Dermis microvascular lymphatic vessel endothelial cell (primary cell): ENCODE measurements at regions not wholly inside any gene's neighbourhood (a gene's known extent, or its start where the extent isn't known, plus 50 kb on each side); places are given as distances from the start of the nearest gene placed in this dataset.

ENCODE experiments used
- DNase-seq, 2 donors: peaks; one replicate each; pipeline versions ENCODE4 v3.0.0 to v3.0.0-alpha.2; 2010; ENCODE audit warnings: low read depth in 2 of 2

- DNase-seq, result no peak
Observed at GRCh38 chr13:104025303-104025702, 959.1 kb upstream of the SLC10A2 start.

GRCh38 chr13:104024416-104025170 is 958.4 kb upstream of the SLC10A2 start:
- DNase-seq, result peak; percentile 15 to 78

- no peak for DNase-seq
Observed at GRCh38 chr13:104021806-104022397, 955.7 kb upstream of the SLC10A2 start.

DNA sequence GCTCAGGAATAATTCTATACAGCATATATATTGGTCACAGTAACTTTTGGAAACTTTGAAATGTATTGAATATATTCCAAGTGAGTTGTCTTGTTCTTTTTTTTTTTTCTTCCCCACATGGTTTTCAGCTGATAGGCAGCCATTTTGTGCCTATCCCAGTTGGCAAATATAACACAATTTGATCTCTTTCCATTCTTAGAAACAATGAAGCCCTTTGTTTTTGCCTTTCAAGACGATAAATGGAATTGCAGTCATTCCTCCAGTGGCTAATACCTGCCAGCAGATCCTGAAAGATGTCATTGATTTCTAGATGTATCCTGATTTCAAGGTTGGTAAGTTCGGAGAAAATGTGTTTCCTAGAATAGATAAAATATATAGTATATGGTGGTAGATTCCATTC is 951.1 kb upstream of the SLC10A2 start:
- no peak for DNase-seq

- peak in 1 of 2 donors; percentile 44 for DNase-seq
Observed at GRCh38 chr13:104015646-104016396, 949.6 kb upstream of the SLC10A2 start.

DNA sequence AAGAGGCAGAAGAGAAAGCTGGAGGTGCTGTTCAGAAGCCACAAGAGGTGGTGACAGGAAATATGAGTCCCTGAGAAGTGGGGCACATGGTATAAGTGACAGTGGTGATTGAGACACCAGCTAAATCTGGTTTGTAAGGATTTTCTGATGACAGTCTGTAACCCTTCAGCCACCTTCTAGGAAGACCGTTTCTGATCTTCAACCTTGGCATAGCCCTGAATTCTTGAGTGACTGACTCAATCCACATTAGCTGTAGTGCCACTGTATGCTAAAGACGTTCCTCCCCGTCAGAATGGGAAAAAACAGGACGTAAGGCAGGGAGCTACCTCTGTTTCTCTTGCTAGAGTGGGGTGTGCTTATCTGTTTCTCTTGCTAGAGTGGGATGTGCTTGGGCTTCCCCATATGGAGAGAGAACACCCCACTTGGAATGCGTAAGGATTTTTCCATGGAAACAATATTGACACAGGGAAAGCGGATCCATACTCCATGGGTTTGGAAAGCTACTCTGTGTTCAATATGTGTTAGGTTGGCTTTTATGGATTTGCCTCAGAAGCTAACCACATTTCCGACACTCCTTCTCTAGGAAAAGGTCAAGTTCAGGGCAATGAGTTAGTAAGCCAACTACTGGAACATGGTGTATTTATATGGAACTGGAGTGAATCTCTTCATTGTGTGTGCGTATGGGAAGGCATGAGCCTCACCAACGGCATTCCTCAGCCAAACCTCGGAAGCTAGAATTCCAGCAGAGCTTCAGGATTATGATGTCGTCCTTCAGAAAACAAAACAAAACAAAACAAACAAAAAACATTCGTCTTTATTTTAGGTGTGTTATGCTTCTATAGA is 948.8 kb upstream of the SLC10A2 start:
- no peak for DNase-seq

GRCh38 chr13:104011505-104012241 is 945.5 kb upstream of the SLC10A2 start:
- no peak for DNase-seq

- peak; percentile 3 to 81 for DNase-seq
Observed at GRCh38 chr13:104008541-104009435, 942.6 kb upstream of the SLC10A2 start.

DNA sequence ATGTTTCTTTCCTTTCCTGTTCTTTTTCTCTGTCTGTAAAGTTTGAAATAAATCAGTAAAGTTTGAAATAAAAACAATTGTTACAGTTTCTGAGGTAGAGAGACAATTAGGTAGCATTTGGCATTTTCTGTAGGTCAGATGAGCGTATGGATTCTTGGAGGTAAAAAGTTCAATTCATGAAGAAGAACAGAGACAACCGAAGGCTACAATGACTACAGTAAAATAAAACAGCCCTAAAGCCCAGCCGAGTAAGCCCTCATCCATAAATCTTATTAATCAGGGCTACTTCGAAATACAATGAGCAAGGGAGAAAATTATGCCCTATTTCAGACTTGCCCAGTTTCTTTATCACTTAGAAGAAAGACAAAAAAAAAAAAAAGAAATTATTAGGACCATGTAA is 941.9 kb upstream of the SLC10A2 start:
- DNase-seq, result no peak

DNA sequence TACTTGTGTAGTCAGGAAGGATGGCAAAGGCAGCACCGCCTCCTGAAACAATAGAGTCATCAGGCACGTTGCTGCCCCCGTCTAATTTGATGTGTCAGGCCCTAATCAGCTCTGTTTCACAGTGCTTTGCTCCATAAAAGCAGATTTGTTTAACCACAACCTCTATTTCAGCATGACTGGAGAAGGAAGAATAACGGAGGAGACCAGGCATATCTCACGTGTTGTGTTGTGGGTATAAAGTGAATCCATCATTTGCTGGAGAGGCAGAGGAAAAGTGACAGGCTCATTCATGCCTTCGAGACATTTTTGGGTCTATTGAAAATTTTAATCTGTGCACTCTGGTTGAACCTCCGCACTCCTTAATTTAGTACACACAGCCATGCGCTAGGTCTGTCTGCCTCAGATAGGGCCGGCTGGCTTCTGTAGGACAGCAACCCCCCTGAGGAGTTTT is 940.4 kb upstream of the SLC10A2 start:
- DNase-seq, result no peak

- DNase-seq, result no peak
Observed at GRCh38 chr13:104004572-104004971, 938.4 kb upstream of the SLC10A2 start.

DNA sequence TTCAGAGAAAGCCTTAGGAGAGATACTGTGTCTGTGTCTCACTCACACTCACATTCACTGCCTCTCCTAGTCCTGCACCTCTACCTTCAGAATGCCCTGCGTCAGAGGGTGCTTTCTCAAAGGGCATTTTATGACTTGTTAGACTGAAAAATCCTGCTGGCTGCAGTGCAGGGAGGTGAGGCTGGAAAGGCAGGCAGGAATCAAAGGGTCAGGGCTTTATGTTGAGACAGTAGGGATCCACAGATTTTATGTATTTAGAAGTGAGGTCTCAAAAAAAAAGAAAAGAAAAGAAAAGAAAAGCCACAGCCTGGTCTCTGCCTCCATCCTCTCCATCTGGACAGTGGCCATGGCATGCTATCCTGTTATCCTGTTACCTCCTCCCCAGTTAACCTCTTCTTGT is 936.0 kb upstream of the SLC10A2 start:
- no peak for DNase-seq

DNA sequence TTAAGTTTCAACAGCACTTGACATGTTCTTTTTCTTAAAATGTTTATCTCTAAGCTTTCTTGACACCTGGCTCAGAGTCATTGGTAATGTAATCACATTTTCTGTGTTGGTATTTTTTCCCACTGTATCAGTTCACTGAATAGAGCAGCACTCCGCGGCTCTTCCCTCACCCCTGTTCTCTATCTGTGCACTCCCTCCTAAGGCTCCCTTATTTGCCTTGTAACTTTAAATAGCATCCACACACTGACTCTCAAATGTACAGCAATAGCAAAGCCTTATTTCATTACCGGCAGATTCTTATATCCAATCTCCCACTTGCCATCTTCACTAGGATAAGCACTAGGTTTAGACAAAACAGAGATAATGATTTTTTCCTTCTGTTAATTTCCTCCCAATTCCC is 935.5 kb upstream of the SLC10A2 start:
- DNase-seq, result no peak

GRCh38 chr13:103996733-103997132 is 930.5 kb upstream of the SLC10A2 start:
- DNase-seq, result no peak

- no peak for DNase-seq
Observed at GRCh38 chr13:103983948-103984347, 917.7 kb upstream of the SLC10A2 start.

DNA sequence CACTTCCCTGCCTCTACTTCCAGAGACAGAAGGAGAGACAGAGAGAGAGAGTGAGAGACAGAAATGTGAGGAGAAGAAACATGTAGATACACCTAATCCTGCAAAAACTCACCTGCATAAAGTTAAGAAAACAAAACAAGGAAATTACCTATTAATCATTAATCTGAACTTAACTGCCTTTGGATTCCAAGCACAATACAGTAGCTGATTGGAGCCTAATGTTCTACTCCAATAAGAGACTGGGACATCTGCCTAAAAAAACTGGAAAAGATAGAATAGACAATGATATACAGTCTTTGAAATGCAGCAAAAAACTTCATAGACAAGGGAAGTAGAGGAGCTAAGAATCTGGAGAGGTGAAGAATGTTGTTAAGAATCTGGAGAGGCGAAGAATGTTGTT is 910.2 kb upstream of the SLC10A2 start:
- no peak for DNase-seq

- DNase-seq, result no peak
Observed at GRCh38 chr13:103973740-103974139, 907.5 kb upstream of the SLC10A2 start.

GRCh38 chr13:103969520-103970050 is 903.4 kb upstream of the SLC10A2 start:
- DNase-seq, result no peak

- DNase-seq, result no peak
Observed at GRCh38 chr13:103965506-103966243, 899.5 kb upstream of the SLC10A2 start.
